T-helper 9 cell (primary cell): ENCODE measurements at regions not wholly inside any gene's neighbourhood (a gene's known extent, or its start where the extent isn't known, plus 50 kb on each side); places are given as distances from the start of the nearest gene placed in this dataset.

ENCODE experiments used
- DNase-seq: peaks from one replicate; pipeline ENCODE4 v3.0.0-alpha.2; 2020

- no peak for DNase-seq
Observed at GRCh38 chr16:51762081-51762996, 611.3 kb upstream of the SALL1 start.

- no peak for DNase-seq
Observed at GRCh38 chr16:51761001-51761400, 609.9 kb upstream of the SALL1 start.

- DNase-seq = no peak
Observed at GRCh38 chr16:51759999-51760398, 608.9 kb upstream of the SALL1 start.

- no peak for DNase-seq
Observed at GRCh38 chr16:51759329-51759728, 608.3 kb upstream of the SALL1 start.

GRCh38 chr16:51757921-51758479 lies 606.9 kb upstream of the SALL1 start:
- DNase-seq = no peak

GRCh38 chr16:51757505-51757904 lies 606.4 kb upstream of the SALL1 start:
- no peak for DNase-seq

GRCh38 chr16:51757124-51757470 lies 606.0 kb upstream of the SALL1 start:
- no peak for DNase-seq

GRCh38 chr16:51756447-51757123 lies 605.5 kb upstream of the SALL1 start:
- DNase-seq = no peak

GRCh38 chr16:51755577-51756355 lies 604.7 kb upstream of the SALL1 start:
- DNase-seq = no peak

- DNase-seq = no peak
Observed at GRCh38 chr16:51755039-51755501, 604.0 kb upstream of the SALL1 start.

GRCh38 chr16:51753467-51754127 lies 602.5 kb upstream of the SALL1 start:
- DNase-seq = no peak

GRCh38 chr16:51752438-51752995 lies 601.4 kb upstream of the SALL1 start:
- no peak for DNase-seq

- no peak for DNase-seq
Observed at GRCh38 chr16:51747329-51747728, 596.3 kb upstream of the SALL1 start.

GRCh38 chr16:51734220-51734619 lies 583.1 kb upstream of the SALL1 start:
- DNase-seq = no peak

- DNase-seq = no peak
Observed at GRCh38 chr16:51733181-51733580, 582.1 kb upstream of the SALL1 start.

- DNase-seq = no peak
Observed at GRCh38 chr16:51731160-51731559, 580.1 kb upstream of the SALL1 start.

- no peak for DNase-seq
Observed at GRCh38 chr16:51723036-51723724, 572.1 kb upstream of the SALL1 start.

- no peak for DNase-seq
Observed at GRCh38 chr16:51722467-51722866, 571.4 kb upstream of the SALL1 start.

GRCh38 chr16:51719376-51719775 lies 568.3 kb upstream of the SALL1 start:
- no peak for DNase-seq

GRCh38 chr16:51716195-51716594 lies 565.1 kb upstream of the SALL1 start:
- no peak for DNase-seq

GRCh38 chr16:51713502-51713901 lies 562.4 kb upstream of the SALL1 start:
- DNase-seq = no peak
